WERI-Rb-1 (cell line): ENCODE measurements at regions not wholly inside any gene's neighbourhood (a gene's known extent, or its start where the extent isn't known, plus 50 kb on each side); places are given as distances from the start of the nearest gene placed in this dataset.

Experiments used
- DNase-seq: peaks from one replicate; pipeline ENCODE4 v3.0.0-alpha.2; 2020
- H3K27ac ChIP-seq: fragments of 250-450 bp; sonication (Bioruptor Pico); 2 replicates; pipeline ENCODE4 v1.5.1; 2020; ENCODE audit warnings: mild to moderate bottlenecking, moderate library complexity
- H3K27me3 ChIP-seq: fragments of 250-450 bp; sonication (Bioruptor Pico); 2 replicates; pipeline ENCODE4 v1.5.1; 2021; ENCODE audit warnings: mild to moderate bottlenecking, low read depth, moderate library complexity; ENCODE audit not compliant: insufficient read depth, severe bottlenecking
- H3K36me3 ChIP-seq: fragments of 250-450 bp; sonication (Bioruptor Pico); 2 replicates; pipeline ENCODE4 v1.5.1; 2020; ENCODE audit warnings: mild to moderate bottlenecking, moderate library complexity
- H3K4me3 ChIP-seq: 2 replicates; pipeline ENCODE4 v1.5.1; 2011; ENCODE audit warnings: low read depth, mild to moderate bottlenecking, control low read depth, low read length
- H3K9me3 ChIP-seq: fragments of 250-450 bp; sonication (Bioruptor Pico); 2 replicates; pipeline ENCODE4 v1.5.1; 2021; ENCODE audit warnings: mild to moderate bottlenecking, moderate library complexity; ENCODE audit not compliant: severe bottlenecking
- CTCF ChIP-seq: IDR thresholded peaks from 2 replicates; pipeline ENCODE4 v1.5.1; 2011; ENCODE audit warnings: low read depth, mild to moderate bottlenecking, control low read depth, inconsistent platforms, low read length

- no peak for DNase-seq
- Histone ChIP-seq H3K4me3 (no peak overlapping the region), H3K36me3 (no peaks in the 10 kb centered on the region), H3K9me3 (no peaks in the 10 kb centered on the region), H3K27me3 (peaks cover 58% of the 10 kb centered on the region), H3K27ac (no peak overlapping the region)
- no peak for TF ChIP-seq CTCF
Observed at GRCh38 chr14:53703457-53703856, 253.2 kb downstream of the BMP4 start.

DNA sequence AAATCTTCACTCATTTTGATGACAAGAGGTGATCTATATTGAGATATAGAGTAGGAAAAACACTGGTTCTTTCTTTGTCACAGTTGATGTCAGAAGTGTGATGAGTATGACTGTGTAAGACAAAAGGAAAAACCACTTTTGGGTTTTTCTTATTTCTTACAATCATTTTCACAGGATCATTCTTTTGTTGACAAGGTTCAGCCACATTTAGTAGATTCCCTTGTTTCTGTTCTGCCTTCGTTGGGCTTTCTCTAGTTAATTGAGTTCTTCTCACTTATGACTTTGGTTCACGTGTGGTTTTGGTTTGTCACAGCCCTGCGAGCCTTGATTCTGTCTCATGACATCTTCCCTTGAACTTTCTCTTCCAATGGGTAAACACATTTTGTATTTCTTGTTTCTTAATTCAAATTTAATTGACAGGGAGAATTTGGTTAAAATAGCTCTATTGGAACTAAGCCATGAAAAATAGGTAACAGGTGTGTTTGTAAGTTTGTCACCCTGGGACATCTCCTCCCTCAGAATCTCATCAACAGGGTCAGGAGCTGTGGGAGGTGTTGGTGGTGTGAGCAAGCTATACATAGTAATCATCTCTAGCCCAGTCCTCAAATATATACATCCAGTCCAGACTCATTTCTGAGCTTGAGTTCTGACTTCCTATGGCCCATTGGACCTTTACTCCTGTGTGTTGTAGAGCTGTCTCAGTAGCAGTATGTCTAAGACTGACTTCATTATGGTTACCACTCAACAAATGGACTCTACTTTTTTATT is 255.3 kb downstream of the BMP4 start:
- Histone ChIP-seq H3K9me3 (no peaks in the 10 kb centered on the region), H3K4me3 (no peak overlapping the region), H3K27me3 (peaks cover 44% of the 10 kb centered on the region), H3K27ac (no peak overlapping the region), H3K36me3 (no peaks in the 10 kb centered on the region)
- no peak for DNase-seq
- no peak for TF ChIP-seq CTCF

GRCh38 chr14:53696217-53696965 is 260.2 kb downstream of the BMP4 start:
- DNase-seq: no peak
- Histone ChIP-seq H3K9me3 (no peaks in the 10 kb centered on the region), H3K4me3 (no peak overlapping the region), H3K36me3 (no peaks in the 10 kb centered on the region), H3K27ac (no peak overlapping the region), H3K27me3 (peaks cover 30% of the 10 kb centered on the region)
- TF ChIP-seq CTCF: no peak

- Histone ChIP-seq H3K27ac (no peak overlapping the region), H3K27me3 (peaks cover 31% of the 10 kb centered on the region), H3K36me3 (no peaks in the 10 kb centered on the region), H3K4me3 (no peak overlapping the region), H3K9me3 (no peaks in the 10 kb centered on the region)
- TF ChIP-seq CTCF: no peak
- no peak for DNase-seq
Observed at GRCh38 chr14:53695692-53696214, 260.9 kb downstream of the BMP4 start.

DNA sequence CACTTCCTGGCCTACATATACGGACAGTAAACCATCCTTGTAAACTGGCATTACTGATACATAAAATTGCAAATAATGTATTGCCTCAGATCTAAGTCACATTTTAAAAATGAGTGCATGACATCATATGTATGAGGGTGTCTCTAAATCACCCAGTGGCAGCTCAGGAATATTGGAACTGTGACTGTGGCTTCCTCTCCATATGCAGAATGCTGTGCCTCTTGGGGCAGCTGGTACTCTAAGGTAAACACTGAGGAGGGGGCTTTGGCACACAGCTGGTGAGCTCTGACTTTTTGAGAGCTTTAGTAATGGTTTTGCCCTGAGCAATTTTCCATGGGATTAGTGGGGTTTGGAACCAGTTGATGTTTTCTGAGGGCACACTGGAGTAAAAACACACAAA is 263.7 kb downstream of the BMP4 start:
- H3K9me3 ChIP-seq: no peaks in the 10 kb centered on the region
- TF ChIP-seq CTCF: no peak
- H3K4me3 ChIP-seq: no peak overlapping the region
- H3K36me3 ChIP-seq: no peaks in the 10 kb centered on the region
- DNase-seq: no peak
- peaks cover 41% of the 10 kb centered on the region for H3K27me3 ChIP-seq
- H3K27ac ChIP-seq: no peak overlapping the region
